ENCODE measurements at regions not wholly inside any gene's neighbourhood (a gene's known extent, or its start where the extent isn't known, plus 50 kb on each side); places are given as distances from the start of the nearest gene placed in this dataset.
"Not testable (repeated sequence)": the region's sequence is repeated elsewhere in the genome, so short reads cannot be mapped to it uniquely, and the experiment has no call there.

- Mint-ChIP-seq H3K27ac (peak overlapping the region; percentile 75), H3K36me3 (peaks cover 57% of the 10 kb centered on the region), H3K4me1 (peaks cover 27% of the 10 kb centered on the region), H3K4me3 (peak overlapping the region; percentile 74)
- H3K9me3 Mint-ChIP-seq, H3K27me3 Mint-ChIP-seq, ATAC-seq: not testable (repeated sequence)
Observed at GRCh38 chr14:105769061-105769730, 242.8 kb downstream of the TMEM121 start.

DNA sequence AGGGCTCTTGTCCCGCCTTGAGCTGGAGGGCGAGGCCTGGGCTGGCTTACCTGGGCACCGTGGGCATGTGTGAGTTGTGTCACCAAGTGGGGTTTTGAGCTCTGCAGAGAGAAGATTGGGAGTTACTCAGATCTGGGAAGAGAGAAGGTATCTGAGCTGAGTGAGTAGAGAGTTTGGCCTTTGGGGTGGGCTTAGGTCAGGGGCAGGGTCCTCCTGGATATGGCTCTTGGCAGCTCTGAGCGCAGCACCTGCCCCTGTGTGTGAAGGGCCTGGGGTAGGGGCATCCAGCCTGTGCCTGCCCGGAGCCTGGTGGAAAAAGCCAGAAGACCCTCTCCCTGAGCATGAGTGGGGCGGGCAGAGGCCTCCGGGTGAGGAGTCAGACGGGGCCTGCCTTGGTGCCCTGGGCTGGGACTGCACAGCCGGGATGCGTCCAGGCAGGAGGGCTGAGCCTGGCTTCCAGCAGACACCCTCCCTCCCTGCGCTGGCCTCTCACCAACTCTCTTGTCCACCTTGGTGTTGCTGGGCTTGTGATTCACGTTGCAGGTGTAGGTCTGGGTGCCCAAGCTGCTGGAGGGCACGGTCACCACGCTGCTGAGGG, 244.3 kb downstream of the TMEM121 start:
- H3K27me3 Mint-ChIP-seq, H3K9me3 Mint-ChIP-seq, ATAC-seq: not testable (repeated sequence)
- Mint-ChIP-seq H3K27ac (peak overlapping the region; percentile 75), H3K4me1 (peaks cover 35% of the 10 kb centered on the region), H3K36me3 (peaks cover 68% of the 10 kb centered on the region), H3K4me3 (peak overlapping the region; percentile 74)

DNA sequence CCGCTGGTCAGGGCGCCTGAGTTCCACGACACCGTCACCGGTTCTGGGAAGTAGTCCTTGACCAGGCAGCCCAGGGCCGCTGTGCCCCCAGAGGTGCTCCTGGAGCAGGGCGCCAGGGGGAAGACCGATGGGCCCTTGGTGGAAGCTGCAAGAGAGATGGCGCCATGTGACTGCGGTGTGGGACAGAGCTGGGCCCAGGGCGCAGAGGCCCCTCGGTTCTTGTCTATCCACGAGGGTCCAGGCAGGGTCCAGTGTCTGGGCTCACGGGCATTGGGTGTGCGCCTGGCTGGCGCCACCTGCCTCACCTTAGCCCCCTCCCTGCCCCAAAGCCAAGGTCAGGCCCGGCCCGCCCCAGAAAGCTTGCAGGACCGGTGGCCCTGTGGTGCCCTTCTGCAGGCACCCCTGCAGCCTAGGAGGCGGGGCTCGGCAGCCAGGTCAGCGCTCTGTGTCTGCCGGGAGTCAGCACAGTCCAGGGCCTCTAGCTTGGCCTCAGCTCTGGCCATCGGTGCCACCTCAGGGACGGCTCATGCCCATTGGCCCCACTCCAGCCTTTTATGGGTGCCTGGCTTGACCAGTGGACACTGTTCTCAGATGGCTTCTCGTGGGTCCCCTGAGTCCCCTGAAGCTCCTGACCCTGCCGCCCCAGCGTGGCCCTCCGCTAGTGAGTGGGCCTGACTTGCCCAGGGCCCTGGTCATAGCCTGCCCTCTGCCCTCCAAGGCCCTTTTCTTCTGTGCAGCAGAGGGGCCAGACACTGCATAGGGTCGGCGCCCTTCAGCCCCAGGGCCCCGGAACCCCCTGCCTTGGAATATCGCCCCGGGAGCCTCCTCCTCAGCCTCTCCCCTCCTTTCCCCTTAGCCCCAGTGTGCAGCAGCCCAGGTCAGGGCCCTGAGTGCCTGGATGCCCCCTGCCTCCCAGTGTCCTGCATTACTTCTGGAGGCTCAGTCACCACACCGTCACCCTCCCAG, 245.2 kb downstream of the TMEM121 start:
- not testable (repeated sequence) for ATAC-seq, H3K27me3 Mint-ChIP-seq, H3K9me3 Mint-ChIP-seq
- peak overlapping the region; percentile 74 for H3K4me3 Mint-ChIP-seq
- peak overlapping the region; percentile 75 for H3K27ac Mint-ChIP-seq
- H3K36me3 Mint-ChIP-seq: peaks cover 66% of the 10 kb centered on the region
- H3K4me1 Mint-ChIP-seq: peaks cover 37% of the 10 kb centered on the region

GRCh38 chr14:105772710-105773250, 246.4 kb downstream of the TMEM121 start:
- H3K27me3 Mint-ChIP-seq, ATAC-seq, H3K9me3 Mint-ChIP-seq: not testable (repeated sequence)
- peaks cover 62% of the 10 kb centered on the region for H3K36me3 Mint-ChIP-seq
- H3K4me1 Mint-ChIP-seq: peaks cover 47% of the 10 kb centered on the region
- peak overlapping the region; percentile 94 for H3K4me3 Mint-ChIP-seq
- peak overlapping the region; percentile 99 for H3K27ac Mint-ChIP-seq

GRCh38 chr14:105773584-105773983, 247.2 kb downstream of the TMEM121 start:
- Mint-ChIP-seq H3K27ac (peak overlapping the region; percentile 99), H3K9me3 (peaks cover 2% of the 10 kb centered on the region), H3K4me1 (peaks cover 48% of the 10 kb centered on the region), H3K36me3 (peaks cover 62% of the 10 kb centered on the region), H3K4me3 (peak overlapping the region; percentile 94), H3K27me3 (no peaks in the 10 kb centered on the region)
- ATAC-seq: no peak

DNA sequence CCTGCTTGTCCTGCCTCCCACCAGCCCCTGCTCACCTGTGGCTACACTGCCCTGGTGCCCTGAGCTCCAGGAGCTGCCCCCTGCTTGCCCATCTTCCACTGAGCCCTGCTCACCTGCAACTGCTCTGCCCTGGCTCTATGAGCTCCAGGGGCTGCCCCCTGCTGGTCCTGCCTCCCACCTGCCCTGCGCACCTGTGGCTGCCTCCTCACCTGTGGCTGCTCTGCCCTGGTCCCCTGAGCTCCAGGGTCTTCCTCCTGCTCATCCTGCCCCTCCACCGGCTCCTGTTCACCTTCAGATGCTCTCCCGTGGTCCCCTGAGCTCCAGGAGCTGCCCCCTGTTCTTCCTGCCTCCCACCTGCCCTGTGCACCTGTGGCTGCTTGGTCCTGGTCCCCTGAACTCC, 247.6 kb downstream of the TMEM121 start:
- ATAC-seq: no peak
- peaks cover 48% of the 10 kb centered on the region for H3K4me1 Mint-ChIP-seq

GRCh38 chr14:105774585-105775348, 248.4 kb downstream of the TMEM121 start:
- Mint-ChIP-seq H3K4me3 (peak overlapping the region; percentile 94), H3K4me1 (peaks cover 44% of the 10 kb centered on the region), H3K27ac (peak overlapping the region; percentile 99), H3K36me3 (peaks cover 63% of the 10 kb centered on the region)
- H3K9me3 Mint-ChIP-seq, H3K27me3 Mint-ChIP-seq: not testable (repeated sequence)
- peak; percentile 2 for ATAC-seq

More for the DNA sequence above, 247.6 kb downstream of the TMEM121 start:
- Mint-ChIP-seq H3K36me3 (peaks cover 62% of the 10 kb centered on the region), H3K4me3 (peak overlapping the region; percentile 94), H3K27me3 (no peaks in the 10 kb centered on the region), H3K9me3 (peaks cover 2% of the 10 kb centered on the region), H3K27ac (peak overlapping the region; percentile 99)

DNA sequence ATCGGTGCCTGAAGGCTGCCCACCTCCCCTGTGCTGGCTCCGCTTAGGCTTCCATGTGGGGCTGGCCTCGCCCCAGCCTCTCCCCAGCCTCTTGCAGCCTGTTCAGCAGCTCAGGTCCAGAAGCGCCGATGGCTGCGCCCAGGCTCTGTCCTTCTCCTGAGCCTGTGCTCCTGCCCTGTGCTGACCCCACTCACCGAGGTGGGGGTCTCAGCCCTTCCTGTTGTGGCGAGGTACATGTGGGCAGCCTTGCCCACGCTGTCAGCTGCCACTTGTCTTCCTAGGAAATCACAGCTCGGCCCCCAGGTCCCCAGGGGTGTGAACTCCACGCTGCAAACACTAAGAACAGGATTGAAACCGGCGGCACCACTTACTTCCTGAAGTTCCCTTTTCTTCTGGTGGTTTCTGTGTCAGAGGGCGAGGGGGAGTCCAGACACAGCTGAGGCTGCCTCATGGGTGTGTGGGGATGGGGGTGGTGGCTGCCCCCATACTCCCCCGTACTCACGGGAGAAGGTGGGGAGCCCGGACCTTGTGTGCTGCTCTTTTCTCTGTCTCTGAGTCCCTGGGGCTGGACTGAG, 249.1 kb downstream of the TMEM121 start:
- not testable (repeated sequence) for H3K9me3 Mint-ChIP-seq, H3K27me3 Mint-ChIP-seq
- peaks cover 57% of the 10 kb centered on the region for H3K36me3 Mint-ChIP-seq
- ATAC-seq: peak; percentile 94
- peaks cover 38% of the 10 kb centered on the region for H3K4me1 Mint-ChIP-seq
- peak overlapping the region; percentile 94 for H3K4me3 Mint-ChIP-seq
- peak overlapping the region; percentile 99 for H3K27ac Mint-ChIP-seq

GRCh38 chr14:105776112-105776511, 249.7 kb downstream of the TMEM121 start:
- not testable (repeated sequence) for ATAC-seq, H3K9me3 Mint-ChIP-seq, H3K27me3 Mint-ChIP-seq
- Mint-ChIP-seq H3K4me3 (peak overlapping the region; percentile 94), H3K27ac (peak overlapping the region; percentile 99), H3K36me3 (peaks cover 55% of the 10 kb centered on the region), H3K4me1 (peaks cover 34% of the 10 kb centered on the region)

DNA sequence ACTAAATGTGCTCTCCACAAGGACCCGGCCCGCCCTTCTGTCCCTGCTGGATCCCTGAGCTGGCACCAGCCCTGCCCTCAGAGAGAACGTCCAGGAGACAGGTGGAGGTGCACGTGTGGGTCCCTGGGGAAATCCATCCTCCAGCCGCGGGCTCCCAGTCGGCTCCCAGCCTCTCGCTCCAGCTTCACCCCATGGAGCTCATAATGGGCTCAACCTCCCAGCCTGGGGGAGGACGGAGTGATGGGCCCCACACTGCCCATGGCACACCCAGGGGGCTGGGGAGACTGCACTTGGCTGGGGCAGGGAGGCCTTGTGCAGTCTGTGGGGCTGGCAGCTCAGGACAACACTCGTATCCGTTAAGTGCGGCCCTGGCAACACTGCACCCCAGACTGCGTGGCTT, 250.5 kb downstream of the TMEM121 start:
- Mint-ChIP-seq H3K27ac (peak overlapping the region; percentile 99), H3K36me3 (peaks cover 60% of the 10 kb centered on the region), H3K9me3 (peaks cover 12% of the 10 kb centered on the region), H3K4me1 (peaks cover 34% of the 10 kb centered on the region), H3K4me3 (no peak overlapping the region), H3K27me3 (no peaks in the 10 kb centered on the region)
- ATAC-seq: no peak

DNA sequence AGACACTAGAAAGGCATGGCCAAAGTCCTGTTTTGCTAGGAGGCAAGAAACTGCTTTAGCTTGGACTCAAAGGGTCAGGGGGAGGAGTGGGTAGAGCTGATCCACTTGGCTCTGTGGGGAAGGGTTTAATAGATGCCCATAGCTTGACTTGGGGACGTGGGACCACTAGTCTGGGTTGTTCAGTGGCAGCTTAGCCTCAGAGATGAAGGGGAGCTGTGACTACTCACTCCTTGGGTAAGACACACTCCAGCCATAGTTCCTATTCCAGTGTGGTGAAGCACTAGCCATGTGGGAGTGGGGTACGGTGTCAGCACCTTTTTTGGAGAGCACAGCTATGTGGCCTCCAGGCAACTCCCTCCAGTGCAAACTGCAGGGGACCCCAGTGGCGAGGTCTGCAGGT, 257.3 kb downstream of the TMEM121 start:
- Mint-ChIP-seq H3K4me1 (peaks cover 8% of the 10 kb centered on the region), H3K9me3 (peaks cover 10% of the 10 kb centered on the region), H3K4me3 (no peak overlapping the region), H3K27me3 (no peaks in the 10 kb centered on the region), H3K36me3 (peaks cover 13% of the 10 kb centered on the region), H3K27ac (no peak overlapping the region)
- no peak for ATAC-seq

DNA sequence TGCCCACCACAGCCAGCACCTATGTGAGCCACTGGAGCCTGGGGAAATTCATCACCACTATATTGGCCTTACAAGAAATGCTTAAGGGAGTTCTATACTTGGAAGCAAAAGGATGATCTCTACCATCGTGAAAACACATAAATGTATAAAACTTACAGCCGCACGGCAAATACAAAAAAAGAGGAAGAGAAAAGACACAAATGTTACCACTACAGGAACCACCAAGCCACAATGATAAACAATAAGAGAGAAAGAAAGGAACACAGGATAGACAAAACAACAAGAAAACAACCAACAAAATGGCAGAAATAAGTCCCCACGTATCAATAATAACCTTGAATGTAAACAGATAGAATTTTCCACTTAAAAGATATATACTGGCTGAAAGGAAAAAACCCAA, 267.5 kb downstream of the TMEM121 start:
- no peaks in the 10 kb centered on the region for H3K27me3 Mint-ChIP-seq
- no peaks in the 10 kb centered on the region for H3K36me3 Mint-ChIP-seq
- peaks cover 10% of the 10 kb centered on the region for H3K4me1 Mint-ChIP-seq
- peak overlapping the region; percentile 13 for H3K27ac Mint-ChIP-seq
- H3K9me3 Mint-ChIP-seq: peaks cover 3% of the 10 kb centered on the region
- no peak for ATAC-seq
- peak overlapping the region; percentile 12 for H3K4me3 Mint-ChIP-seq

DNA sequence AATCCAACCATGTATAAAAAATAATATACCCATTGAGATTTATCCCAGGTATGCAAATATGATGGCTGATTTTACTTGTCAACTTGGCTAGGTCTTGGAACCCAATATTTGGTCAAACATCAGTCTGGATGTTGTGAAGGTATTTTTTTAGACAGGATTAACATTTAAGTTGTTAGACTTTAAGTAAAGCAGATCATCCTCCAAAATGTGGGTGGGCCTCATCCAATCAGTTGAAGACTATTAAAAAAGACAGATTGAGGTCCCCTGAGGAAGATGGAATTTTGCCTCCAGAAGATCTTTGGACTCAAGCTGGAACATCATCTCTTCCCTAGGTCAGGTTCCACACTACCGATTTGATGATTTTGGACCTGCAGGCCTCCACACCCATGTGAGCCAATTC, 271.2 kb downstream of the TMEM121 start:
- Mint-ChIP-seq H3K27ac (no peak overlapping the region), H3K4me3 (no peak overlapping the region), H3K4me1 (peaks cover 10% of the 10 kb centered on the region), H3K36me3 (no peaks in the 10 kb centered on the region), H3K27me3 (no peaks in the 10 kb centered on the region), H3K9me3 (peaks cover 3% of the 10 kb centered on the region)
- ATAC-seq: no peak

- no peaks in the 10 kb centered on the region for H3K4me1 Mint-ChIP-seq
- no peak overlapping the region for H3K27ac Mint-ChIP-seq
- no peak overlapping the region for H3K4me3 Mint-ChIP-seq
- no peaks in the 10 kb centered on the region for H3K27me3 Mint-ChIP-seq
- ATAC-seq: no peak
- no peaks in the 10 kb centered on the region for H3K36me3 Mint-ChIP-seq
- peaks cover 8% of the 10 kb centered on the region for H3K9me3 Mint-ChIP-seq
Observed at GRCh38 chr14:105805701-105806100, 279.3 kb downstream of the TMEM121 start.

Measured in stimulated activated memory B cell treated with anti-CD40 and anti-IgM and Interleukin-4, amounts not matched to agents 10 μg/mL and 1 μg/mL and 100 μg/mL, for 72 hours (primary cell).